Dermis blood vessel endothelial cell (primary cell): ENCODE measurements at regions not wholly inside any gene's neighbourhood (a gene's known extent, or its start where the extent isn't known, plus 50 kb on each side); places are given as distances from the start of the nearest gene placed in this dataset.

Experiments used
- DNase-seq: peaks from one replicate; pipeline ENCODE4 v3.0.0; 2010

DNA sequence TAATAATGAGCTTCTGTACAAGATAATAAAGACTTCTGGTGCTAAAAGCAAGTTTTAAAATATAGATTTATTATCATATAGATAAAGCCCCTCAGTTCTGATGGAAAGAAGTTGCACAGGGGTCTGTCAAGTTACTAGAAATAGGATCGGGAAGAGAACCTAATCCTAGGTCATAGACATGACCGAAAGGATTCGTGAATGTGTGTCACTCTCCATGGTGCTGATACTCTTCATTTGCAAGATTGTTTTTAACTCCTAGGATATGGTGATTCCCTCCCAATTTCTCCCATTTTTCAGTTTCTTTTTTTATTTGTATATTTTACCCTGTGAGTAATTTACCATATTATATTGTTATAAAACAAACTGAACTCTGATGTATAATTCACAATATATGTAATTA is 58.9 kb upstream of the CTNNA2 start:
- no peak for DNase-seq

DNA sequence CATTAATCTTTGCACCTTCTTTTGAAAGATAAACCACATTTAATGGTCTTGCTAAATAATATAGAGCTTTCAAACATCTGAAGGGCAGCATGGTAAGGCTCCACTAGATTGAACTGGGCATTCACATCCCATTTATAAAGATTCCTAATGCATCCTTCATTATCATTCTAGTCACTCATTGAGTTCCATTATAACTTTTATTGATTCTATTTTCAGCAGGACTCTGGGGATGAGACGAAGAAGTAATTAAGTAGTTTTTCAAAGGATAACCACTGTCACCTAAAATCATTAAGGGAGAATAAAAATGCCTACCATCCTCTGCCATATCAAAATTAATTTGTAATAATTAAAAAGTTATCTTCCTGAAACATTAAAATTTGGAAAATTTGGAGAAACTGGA is 60.2 kb upstream of the CTNNA2 start:
- no peak for DNase-seq

DNA sequence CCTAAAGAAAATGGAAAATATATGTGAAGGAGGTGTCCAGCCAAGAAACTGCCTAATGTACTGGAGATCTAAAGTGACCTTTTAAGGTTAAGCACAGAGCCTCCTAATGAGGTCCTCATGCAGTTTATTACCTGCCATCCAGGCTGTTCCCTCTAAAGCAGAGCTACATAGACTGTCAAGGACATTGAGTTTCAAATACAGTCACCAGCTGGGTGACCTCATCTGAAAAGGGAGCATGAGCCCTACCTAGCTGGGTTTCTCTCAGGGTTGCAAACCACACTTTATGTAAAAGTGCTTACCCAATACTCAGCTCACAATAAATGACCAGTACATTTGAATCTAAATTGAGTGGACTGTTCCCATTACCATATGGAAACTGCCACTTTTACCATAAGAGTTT is 65.4 kb upstream of the CTNNA2 start:
- DNase-seq = no peak

DNA sequence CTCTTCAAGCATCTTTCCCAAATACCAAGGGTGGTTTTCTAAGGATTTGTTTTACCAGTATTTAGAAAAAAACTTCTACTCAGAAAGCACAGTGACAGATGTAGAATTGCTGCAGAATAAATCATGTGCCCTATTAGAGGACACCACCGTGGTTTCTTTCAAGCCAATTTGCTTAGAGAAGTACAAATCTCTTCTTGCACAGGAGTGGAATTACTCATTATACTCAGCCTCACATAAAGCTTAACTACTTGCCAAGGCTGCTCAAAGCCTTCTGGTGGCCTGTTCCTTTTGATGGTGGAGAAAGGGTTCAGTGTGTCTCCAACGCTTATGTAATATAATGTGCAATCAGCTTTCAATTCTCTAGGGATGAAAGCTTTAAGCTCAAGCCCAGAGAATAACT is 66.5 kb upstream of the CTNNA2 start:
- no peak for DNase-seq

DNA sequence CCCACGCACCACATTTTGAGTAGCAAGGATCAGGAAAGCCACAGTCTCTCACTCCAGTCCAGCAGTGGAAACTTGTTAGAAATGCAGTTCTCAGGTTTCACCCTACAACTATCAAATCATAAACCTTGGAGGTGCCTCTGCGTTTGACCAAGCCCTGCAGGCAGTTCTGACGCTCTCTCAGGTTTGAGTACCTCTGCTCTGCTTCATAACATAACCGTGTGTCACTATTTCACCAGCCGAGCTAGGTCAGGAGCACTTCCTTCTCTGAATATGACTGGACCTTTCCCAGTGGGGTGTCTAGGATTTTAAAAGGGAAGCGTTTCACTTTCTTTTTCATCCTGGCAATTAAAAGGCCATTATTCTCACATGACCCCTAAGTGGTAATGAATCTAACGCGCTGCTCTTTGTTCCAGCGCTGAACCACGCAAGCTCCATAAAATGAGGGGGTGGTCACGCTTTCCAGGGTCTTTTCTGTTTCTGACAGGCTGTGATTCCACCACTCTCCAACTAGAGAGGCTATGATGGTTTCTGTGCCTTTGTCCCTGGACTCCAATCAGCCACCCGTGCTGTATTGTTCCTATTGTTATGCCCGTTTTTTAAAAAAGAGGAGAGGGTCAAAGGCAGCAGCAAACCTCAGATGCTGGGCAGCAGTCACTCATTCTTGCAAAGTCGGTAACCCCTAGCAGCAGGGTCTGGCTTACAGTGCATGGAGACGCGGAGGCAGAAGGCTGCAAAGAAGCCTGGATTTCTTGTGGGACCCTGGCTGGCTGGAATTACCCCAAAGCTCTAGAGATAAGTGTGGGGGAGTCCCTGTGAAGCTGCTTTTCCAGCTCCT is 75.2 kb upstream of the CTNNA2 start:
- no peak for DNase-seq

DNA sequence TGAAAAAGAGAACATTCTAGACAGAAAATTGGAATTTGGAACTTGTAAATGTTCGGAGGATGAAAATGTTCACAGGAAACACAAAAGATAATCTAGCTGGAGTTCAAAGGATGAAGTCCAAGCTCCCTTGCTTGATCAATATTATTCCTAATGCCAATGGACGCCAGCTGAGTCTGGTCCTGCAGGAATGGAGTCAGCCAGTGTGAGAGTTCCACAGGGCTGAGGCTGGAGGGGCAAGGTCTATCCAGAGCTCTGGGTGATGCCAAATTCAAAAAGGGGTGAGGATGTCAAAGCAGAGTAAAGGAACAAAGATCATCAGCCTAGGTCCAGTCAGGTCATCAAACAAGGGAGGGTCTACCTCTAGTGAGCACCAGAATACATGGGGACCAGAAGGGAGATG is 78.5 kb upstream of the CTNNA2 start:
- no peak for DNase-seq

DNA sequence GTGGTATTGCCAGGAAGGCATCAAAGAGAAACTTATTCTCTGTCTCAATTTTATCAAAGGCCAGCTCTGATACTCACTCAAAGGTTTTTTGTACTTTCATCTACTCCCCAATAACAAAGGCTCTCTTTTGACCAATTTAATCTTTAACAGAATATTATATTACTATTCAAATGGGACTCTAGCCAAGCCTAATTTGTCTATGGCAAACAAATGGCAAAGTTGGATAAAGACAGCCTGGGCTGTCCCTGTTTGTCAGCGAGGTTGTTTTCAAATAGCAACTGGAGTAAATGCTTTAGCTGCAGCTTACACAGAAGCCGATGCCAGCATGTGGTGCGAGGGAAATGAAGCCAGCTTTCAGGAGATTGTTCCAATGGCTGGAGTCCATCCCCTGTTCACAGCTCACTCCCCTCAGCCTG is 80.1 kb upstream of the CTNNA2 start:
- no peak for DNase-seq

DNA sequence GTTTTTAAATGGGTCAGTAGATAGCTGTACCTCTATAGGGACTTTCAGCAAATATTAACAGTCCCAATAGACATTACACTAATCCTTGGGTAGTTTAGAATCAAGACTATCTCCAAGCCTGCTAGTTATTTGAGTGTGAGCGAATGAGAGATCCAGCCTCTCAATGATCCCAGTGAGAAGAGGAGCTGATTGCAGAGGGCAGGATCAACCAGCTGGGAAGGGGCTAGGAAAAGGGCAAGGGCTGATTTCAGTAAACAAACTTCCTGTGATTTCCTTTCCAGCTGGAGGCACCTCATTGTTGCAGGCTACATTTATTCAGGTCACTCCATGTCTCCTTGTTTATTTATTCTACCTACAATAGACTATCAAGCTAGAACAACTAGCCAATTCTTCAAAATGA is 84.1 kb upstream of the CTNNA2 start:
- no peak for DNase-seq

DNA sequence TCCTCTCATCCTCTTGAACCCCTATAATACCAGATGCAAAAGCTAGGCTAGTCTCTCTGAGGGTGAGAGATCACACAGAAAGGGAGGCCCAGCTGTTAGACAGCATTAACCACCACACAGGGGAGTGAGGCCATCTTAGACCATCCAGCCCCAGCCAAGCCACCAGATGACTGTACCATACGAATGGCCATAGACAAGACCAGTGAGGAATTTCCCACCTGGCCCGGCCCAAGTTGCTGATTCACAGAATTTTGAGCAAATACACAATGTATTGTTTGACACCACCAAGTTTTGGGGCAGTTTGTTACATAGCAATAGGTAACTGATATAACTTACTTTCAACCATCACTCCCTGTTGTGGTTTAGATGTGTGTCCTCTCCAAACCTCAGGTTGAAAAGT is 98.2 kb upstream of the CTNNA2 start:
- no peak for DNase-seq

DNA sequence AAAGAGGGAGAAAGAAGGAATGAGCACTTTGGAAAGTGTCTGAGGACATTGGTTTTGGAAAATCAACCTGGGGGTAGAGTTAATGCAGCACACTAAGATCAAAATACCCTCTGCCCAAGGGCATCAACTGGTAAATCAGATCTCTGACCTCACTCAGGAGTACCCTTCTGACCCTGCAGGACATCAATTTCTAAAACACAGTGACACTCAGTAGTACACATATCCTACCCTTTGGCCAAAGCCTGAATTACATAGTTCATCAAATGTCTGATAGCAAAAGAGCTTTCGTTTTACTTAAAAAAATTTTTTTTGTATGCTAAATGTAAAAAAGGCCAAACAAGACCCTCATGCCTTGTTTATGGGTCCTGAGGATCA is 118.4 kb upstream of the CTNNA2 start:
- DNase-seq = no peak

DNA sequence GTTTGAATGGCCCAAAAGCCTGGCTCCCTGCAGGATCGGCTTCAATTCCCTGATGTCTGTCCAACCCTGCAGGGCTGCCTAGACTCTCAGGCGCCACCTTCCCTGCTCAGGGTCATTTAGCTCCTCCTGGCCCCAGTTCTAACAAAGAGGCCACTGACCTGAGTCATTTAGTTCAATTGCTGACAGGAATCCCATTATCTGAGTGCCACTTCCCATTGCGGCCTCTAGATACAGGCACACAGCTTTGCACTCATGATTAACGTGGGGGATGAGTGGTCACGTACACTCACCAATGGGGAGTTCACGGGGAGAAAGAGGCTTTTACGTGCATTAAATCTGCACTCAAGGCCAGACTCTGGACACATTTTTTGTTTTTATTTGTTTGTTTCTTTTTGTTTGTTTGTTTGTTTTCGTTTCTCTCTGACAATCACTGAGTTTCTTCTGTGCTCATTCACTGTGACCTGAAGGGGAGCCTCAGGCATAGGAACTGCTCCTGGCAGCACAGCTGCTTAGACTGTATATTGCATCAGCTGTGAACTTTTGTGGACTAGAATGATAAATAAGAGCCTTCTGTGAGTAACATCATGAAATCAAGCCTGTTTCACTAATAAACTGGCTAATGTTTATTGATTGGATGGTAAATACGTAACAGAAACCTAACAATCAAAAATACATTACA is 118.9 kb upstream of the CTNNA2 start:
- DNase-seq = no peak

DNA sequence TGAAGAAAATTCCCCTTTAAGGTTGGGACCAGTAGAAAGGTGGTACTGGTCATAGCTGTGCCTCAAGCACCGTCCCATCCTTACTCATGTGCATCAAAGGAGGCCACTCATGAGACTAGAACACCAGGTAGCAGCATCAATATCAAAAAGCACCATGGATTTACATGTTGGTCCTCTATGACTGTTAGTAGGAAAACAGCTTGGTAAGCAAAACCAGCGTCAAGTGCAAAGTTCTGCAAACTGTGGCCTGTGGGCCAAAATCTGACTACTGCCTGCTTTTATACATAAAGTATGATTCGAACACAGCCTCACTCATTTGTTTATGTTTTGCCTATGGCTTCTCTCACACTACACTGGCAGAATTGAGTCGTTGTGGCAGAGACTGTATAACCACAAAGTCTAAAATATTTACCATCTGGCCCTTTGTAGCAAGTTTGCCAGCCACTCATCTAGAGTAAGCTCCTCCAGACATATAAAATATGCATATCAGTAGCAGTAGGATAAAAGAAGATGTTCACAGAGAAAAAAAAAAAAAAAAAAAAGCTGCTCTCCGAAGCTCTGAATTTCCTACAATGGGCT is 119.7 kb upstream of the CTNNA2 start:
- no peak for DNase-seq

DNA sequence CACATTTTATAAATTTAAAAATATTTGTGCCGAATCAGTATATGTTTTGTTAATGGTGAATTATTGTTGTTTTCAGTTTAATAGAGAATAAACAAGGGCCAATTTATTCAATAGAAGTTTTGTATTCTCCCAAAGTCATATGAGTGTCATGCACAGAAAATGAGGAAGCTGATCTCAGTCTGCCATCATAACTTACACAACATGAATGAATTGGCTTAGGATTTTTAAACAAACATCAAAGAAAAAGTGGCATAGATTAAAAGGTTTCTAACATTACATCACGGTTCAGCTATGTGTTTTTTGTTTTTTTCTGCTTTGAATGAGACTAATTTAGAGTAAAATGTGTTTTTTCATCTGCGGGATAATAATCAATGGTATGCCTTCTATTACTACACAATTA is 123.4 kb upstream of the CTNNA2 start:
- no peak for DNase-seq

DNA sequence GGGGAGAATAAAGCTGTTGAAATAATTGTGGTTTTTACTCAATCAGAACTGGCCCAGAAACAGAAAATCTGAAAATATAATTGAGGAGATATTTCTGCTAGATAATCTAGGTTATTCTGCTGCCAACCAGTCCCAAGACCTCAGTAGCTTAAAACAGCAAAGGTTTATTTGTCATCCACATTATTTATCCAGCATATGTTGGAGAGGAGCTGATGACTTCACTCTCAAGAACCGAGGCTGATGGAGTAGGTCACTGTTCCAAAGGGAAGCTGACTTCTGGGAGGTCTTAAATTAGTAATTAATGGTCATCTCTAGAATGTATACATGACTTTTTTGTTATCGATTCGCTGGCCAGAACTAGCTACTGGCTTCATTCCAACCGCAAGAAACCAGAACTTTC is 124.8 kb upstream of the CTNNA2 start:
- DNase-seq = no peak

DNA sequence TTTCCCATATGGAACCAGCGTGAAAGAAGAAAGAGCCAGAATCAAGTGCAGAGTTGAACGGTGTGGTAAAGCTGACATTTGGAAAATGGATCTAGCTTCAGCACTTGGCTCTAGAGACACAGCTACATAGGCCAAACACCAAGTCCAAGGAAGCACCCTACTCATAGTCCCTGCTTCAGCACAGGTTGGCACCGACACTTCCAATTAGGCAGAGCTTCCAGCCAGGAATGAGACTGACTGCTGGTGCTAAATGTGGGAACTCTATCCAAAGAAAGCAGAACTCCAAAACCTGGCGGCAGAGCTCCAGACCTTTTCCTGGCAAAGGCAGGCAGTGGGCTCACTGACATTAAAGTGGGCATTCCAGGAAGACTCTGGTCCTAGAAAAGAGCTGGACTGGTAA is 125.4 kb upstream of the CTNNA2 start:
- DNase-seq = no peak

DNA sequence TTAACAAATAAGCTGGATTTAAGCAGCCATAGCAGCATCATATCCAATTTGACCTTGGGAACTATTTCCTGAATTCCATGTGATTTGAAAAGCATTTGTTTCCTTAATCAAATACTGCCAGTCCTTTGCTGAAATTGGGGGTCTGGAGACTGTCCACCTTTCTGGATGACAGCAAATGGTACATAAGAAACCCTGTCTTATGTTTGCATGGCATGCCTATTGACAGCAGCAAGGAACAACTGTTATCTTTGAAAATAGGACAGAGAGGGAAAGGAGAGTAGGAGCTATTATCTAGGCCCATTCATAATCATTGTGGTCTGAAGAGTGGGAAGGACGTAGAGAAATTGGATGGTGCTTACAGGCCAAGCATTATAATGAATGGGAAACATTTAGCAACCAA is 129.2 kb upstream of the CTNNA2 start:
- no peak for DNase-seq

DNA sequence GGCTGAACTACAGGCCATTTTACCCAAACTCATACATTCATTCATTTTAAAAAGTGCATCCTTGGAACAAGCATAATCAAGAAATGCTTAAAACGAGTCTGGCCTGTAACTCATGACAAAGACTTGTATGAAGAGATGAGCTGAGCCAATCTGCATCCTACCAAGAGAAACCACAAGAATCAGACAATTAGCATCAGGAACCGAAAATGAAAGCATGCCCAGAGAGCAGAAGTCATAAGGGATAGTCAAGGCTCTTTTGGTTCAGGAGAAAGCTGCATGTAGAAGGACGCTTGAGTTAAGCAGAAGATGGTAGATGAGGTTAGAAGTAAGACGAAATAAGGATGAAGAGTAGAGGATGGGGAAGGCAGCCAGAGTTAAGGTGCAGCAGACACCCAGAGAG is 137.0 kb upstream of the CTNNA2 start:
- no peak for DNase-seq

DNA sequence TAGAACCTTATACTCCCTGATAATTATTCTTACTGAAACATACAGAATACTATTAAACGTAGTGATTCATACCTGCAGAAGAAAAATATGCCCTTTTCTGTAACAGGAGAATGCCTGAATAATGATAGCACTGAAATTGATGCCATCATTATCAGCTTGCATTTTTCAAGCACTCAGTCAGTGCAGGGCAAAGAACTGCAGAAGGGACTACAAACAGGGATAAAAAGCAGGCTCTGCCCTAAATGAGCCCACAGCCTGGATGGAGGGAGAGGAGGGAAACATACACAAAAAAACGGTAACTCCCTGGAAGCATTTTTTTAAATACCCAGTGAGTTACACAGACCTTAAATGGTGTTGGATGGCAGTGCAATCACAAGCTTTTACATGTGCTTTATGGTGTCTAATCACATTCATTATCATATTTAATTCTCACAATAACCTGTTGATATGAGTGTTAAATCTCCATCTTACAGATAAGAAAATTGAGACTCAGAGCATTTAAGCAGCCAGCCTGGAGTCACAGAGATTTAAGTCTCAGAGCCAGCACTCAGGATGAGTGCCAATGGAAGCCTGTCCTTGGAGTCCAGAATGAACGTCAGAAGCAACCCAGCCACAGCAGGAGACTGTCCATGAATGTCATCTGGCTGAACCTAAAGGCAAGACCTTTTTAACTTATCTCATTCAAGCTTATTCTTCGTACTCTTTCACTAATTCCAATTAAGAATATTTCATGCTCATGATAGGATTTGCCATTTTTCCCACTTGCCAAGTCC is 139.3 kb upstream of the CTNNA2 start:
- no peak for DNase-seq

DNA sequence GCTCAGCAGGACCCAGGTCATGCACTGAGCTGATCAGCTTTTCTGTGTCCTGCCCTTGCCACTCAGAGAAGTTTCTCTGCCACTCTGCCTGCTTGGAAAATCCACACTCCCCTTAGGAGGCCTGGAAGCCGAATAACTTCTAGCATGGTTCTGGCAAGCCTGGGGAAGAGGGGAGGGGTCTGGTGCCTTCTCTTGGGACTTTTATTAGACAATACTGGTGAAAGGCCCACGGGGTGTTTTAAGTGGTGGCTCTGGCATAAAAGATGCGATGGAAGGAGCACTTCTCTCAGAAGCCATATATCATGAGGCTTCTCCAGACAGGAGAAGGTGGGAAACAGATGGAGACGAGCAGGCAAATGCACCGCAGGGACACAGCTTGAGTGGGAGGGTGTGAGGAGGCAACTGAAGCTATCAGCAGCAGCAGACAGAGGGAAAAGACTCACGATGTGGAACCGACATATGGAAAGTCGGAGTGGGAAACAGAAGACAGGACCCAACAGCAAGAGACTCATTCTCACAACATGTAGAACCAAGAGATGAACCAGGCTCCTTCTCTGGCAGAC is 141.8 kb upstream of the CTNNA2 start:
- no peak for DNase-seq

DNA sequence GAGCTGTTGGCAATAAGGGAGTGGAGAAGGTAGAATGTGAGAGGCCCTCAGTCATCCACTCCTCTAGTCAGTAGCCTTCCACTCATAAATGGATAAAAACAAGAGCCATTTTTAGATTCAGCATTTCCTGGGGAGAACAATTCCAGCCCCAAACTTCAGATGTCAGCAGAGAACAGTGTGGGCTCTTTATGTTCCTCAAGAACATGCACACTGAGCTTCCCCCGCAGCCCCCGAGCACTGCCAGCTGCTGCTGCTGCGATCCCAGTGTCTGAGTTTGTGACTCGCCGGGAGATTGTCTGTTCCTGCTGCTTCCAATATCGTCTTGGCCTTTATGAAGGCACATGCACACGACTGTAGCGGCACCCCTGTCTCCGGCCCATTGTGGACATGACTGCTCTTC is 143.7 kb upstream of the CTNNA2 start:
- DNase-seq = no peak

DNA sequence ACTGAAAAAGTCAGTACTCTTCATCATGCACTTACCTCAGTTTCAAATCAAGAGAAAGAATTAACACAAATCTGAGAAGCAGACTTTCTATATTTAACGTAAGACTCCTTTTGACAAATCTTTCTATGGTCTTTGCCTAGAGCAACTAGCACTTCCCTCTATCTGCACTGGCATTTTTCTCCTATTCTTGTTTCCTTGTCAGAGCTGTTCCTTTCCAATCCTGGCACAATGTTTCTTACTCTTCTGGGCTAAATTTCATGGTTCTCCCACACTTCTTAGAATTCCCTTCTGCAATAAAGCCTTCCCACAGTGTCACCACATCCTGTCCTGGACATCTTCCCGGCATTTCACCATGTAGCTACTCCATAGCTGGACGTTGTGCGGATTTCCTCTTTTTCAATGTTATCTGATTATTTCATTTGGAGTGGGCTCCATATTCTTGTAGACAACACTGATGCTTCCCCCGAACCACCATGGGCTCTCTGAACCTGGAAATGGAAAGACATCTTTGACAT is 144.7 kb upstream of the CTNNA2 start:
- DNase-seq = no peak

DNA sequence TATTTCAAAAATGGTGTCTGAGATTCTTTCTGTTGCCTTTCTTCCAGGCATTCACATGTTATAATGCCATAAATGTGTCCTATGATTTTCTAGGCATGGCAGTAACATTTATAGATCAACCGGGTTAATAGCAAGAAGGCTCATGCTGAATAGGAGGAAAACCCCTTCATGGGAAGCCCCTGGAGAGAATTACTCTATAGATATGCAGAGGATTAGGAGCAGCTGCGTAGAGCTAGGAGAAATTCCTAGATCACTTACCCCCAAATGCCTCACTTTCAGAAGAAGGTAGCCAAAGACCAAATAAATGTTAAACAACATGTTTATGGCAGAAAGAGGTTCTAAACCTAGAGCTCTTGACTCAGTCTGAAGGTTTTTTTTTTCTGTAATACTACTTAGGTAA is 153.4 kb upstream of the CTNNA2 start:
- no peak for DNase-seq

DNA sequence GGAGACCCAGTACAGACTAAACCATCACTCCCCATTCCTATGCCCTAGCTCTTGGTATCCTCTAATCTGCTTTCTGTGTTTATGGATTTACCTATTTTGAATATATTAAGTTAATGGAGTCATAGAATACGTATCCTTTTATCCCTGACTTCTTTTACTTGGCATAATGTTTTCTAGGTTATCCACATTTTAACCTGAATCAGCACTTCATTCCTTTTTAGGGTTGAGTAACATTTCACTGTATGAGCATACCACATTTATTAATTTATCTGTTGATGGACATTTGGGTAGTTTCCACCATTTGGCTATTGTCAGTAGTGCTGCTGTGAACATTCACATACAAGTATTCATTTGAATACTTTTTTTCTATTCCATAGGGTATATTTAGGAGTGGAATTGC is 157.3 kb upstream of the CTNNA2 start:
- DNase-seq = no peak
